ENCODE measurements at regions not wholly inside any gene's neighbourhood (a gene's known extent, or its start where the extent isn't known, plus 50 kb on each side); places are given as distances from the start of the nearest gene placed in this dataset.

GRCh38 chr3:95798628-95799027 lies 1015.8 kb upstream of the EPHA6 start:
- TF ChIP-seq CTCF (IDR thresholded peaks at IDR 0.05; ENCODE audit: borderline replicate concordance, extremely low read depth, low read length, poor library complexity, severe bottlenecking), result no peak
- TF ChIP-seq EZH2 (IDR thresholded peaks at IDR 0.05; ENCODE audit: borderline replicate concordance, low read depth, low read length, severe bottlenecking), result no peak

Data from DND-41 (cell line).